Loucy (cell line): ENCODE measurements at regions not wholly inside any gene's neighbourhood (a gene's known extent, or its start where the extent isn't known, plus 50 kb on each side); places are given as distances from the start of the nearest gene placed in this dataset.

Source experiments
- EZH2phosphoT487 ChIP-seq: fragments of 200-600 bp; IDR thresholded peaks from 2 replicates; pipeline ENCODE4 v1.6.1; 2018; ENCODE audit warnings: antibody characterized with exemption, mild to moderate bottlenecking, moderate library complexity, borderline replicate concordance
- TF ChIP-seq, protein P1 (sequence below): fragments of 200-600 bp; sonication (generic); conservative IDR thresholded peaks from 2 replicates; pipeline ENCODE4 v1.5.1; 2014; ENCODE audit warnings: mild to moderate bottlenecking, antibody characterized with exemption, low read length

DNA sequence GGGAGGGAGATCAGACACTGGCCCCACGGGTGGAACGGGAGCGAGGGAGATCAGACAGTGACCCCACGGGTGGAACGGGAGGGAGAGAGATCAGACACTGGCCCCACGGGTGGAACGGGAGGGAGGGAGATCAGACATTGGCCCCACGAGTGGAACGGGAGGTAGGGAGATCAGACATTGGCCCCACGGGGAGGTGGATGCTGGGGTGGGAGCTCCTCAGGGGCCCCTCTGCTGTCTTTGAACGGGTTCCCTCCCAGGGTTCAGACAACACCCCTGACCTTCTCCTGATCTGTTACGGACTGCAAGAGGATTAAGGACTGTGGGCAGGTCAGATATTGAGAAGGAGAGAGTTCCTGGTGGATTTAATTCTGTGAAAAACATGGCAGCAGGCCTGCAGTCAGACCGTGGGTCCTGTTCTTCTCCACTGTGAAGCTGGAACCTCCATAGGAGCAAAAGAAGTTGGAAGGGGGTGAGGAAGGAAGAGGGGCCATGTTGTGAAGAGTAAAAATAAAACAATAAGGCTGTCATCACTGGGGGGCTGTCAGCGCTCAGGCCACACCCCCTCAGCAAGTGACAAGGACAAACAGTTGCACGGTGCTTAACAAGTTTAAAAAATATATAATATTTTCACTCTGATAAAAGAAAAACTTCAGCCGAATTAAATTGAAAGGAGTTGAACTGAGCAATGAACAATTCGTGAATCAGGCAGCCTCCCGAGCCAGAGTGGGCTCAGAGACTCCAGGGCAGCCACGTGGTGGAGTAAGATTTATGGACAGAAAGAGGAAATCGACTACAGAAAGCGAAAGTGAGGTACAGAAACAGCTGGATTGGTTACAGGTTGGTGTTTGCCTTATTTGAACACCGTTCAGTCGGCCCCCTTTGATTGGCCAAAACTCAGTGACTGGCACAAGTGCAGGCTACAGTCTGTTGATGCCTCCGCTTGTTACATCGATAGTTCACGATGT, 348.7 kb upstream of the TNRC6C start:
- TF ChIP-seq, protein P1, sequence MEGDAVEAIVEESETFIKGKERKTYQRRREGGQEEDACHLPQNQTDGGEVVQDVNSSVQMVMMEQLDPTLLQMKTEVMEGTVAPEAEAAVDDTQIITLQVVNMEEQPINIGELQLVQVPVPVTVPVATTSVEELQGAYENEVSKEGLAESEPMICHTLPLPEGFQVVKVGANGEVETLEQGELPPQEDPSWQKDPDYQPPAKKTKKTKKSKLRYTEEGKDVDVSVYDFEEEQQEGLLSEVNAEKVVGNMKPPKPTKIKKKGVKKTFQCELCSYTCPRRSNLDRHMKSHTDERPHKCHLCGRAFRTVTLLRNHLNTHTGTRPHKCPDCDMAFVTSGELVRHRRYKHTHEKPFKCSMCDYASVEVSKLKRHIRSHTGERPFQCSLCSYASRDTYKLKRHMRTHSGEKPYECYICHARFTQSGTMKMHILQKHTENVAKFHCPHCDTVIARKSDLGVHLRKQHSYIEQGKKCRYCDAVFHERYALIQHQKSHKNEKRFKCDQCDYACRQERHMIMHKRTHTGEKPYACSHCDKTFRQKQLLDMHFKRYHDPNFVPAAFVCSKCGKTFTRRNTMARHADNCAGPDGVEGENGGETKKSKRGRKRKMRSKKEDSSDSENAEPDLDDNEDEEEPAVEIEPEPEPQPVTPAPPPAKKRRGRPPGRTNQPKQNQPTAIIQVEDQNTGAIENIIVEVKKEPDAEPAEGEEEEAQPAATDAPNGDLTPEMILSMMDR = no peak
- TF ChIP-seq EZH2phosphoT487 = no peak
